ENCODE measurements at regions not wholly inside any gene's neighbourhood (a gene's known extent, or its start where the extent isn't known, plus 50 kb on each side); places are given as distances from the start of the nearest gene placed in this dataset.

- TF ChIP-seq CTCF (IDR thresholded peaks at IDR 0.05) (no peak), POLR2AphosphoS5 (IDR thresholded peaks at IDR 0.05) (no peak), POLR2A (IDR thresholded peaks at IDR 0.05; ENCODE audit: low read depth) (no peak), EP300 (IDR thresholded peaks at IDR 0.05) (no peak)
Measured at GRCh38 chr13:58592052-58592451, 960.5 kb downstream of the PCDH17 start.
